M059J (cell line): ENCODE measurements at regions not wholly inside any gene's neighbourhood (a gene's known extent, or its start where the extent isn't known, plus 50 kb on each side); places are given as distances from the start of the nearest gene placed in this dataset.
"Not testable (repeated sequence)": the region's sequence is repeated elsewhere in the genome, so short reads cannot be mapped to it uniquely, and the experiment has no call there.

ENCODE experiments used
- DNase-seq: peaks from one replicate; pipeline ENCODE4 v3.0.0-alpha.2; 2012; ENCODE audit warnings: low read depth

DNA sequence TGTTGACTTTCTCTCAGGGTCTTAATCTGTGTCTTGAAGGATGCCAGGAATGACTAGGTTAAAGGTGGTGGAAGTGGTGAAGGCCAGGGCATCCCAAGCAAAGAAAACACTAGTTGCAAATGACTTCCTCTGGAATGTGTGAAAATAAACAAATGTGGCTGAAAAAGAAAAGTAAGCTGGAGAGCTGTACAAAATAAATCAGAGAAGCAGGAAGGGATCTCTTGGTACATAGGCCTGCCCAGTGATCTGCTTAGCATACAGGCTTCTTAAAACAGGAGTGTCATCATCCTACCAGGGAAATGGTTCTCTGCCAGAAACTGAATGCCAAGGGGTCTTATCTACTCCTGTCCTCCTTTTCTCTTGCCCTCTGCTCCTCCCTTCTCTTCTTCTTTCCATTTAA is 1616.0 kb downstream of the KHDRBS2 start:
- no peak for DNase-seq

DNA sequence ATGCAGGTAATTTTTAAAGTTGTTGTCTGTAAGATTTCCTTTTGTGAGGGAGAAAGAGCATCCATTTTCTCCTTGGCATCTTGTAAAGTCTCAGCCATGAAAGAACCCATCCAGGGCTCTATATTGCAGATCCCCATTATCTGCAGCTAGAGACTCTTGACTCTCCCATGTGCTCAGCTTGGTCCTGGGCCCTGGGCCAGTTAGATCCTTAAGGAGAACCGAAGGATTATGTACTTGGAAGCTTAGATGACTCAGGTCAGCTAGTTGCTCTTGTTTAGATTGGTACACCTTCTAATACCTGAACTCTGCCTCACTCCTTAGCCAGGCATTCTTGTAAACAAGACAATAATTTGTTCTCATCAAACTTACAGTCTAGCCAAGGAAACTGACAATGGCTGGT is 1617.6 kb downstream of the KHDRBS2 start:
- no peak for DNase-seq

- DNase-seq: not testable (repeated sequence)
These were observed 1622.8 kb downstream of the KHDRBS2 start for GRCh38 chr6:60663199-60663598.

- no peak for DNase-seq
These were observed 1642.2 kb downstream of the KHDRBS2 start for GRCh38 chr6:60643870-60644269.

DNA sequence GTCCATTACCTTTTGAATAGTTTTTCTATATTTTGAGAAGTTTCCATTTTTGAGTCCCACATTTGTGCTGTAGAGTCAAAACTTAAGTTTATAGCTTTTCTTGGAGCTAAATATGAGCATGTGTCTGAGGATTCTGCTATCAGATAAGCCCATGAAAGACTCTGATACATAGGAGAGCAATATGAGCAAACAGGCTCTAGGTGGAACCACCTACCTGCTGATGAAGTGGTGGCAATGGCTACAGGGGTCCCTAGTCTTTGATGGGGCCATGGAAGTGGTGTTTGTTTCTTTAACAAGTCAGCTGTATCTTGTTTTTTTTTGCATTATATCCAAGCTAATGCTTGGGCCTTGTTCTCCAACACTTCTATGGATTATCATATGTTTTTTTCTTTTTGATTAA is 1646.8 kb downstream of the KHDRBS2 start:
- not testable (repeated sequence) for DNase-seq
